ENCODE measurements at regions not wholly inside any gene's neighbourhood (a gene's known extent, or its start where the extent isn't known, plus 50 kb on each side); places are given as distances from the start of the nearest gene placed in this dataset.

DNA sequence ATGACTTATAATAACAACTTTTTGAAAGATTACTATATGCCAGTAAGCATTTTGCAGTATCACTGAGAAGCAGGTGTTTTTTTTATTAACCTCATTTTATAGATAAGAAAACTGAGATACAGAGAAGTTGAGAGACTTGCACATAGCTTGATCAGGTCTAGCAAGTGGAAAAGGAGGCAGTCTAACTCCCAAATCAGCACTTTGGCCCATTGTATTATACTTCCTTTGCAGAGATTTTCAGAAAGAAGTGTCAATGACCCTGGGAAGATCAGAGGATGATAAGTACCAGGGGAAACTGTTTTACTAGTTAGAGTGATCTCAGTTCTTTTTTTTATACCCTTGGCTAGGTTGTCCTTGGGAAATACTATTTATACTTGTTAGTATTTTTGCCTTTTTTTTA lies 358.7 kb downstream of the SQOR start:
- in situ Hi-C loops (cut with MboI; ENCODE audit: low sequenced_read_pairs): no loop called here
- Histone ChIP-seq H2BK120ac (ENCODE audit: low read depth, low read length) (no peak overlapping the region), H3K27me3 (ENCODE audit: control insufficient read depth, insufficient read depth, low read length) (no peaks in the 10 kb centered on the region), H3K9ac (ENCODE audit: low read depth, low read length) (no peak overlapping the region), H3K4me1 (ENCODE audit: control insufficient read depth, insufficient read depth, low read length) (no peaks in the 10 kb centered on the region), H3K4ac (ENCODE audit: low read depth, low read length) (no peak overlapping the region), H4K91ac (ENCODE audit: insufficient read depth, low read depth, low read length) (no peak overlapping the region), H2AK5ac (ENCODE audit: low read depth, low read length) (no peak overlapping the region), H2BK15ac (ENCODE audit: low read depth, low read length) (no peak overlapping the region), H2AK9ac (replicated peaks; ENCODE audit: low read depth, low read length, poor library complexity) (no peak overlapping the region), H3K4me3 (ENCODE audit: insufficient read depth, low read depth, low read length) (no peak overlapping the region), H3K56ac (ENCODE audit: extremely low read depth, insufficient read depth, low read length) (no peak overlapping the region), H3K9me3 (ENCODE audit: control insufficient read depth, insufficient read depth, low read length) (peaks cover 4% of the 10 kb centered on the region), H3K9me1 (ENCODE audit: insufficient read depth, low read length) (no peaks in the 10 kb centered on the region), H3K27ac (ENCODE audit: insufficient read depth, low read length) (no peak overlapping the region), H4K20me1 (ENCODE audit: insufficient read depth, low read length) (no peaks in the 10 kb centered on the region), H2BK5ac (ENCODE audit: low read depth, low read length, poor library complexity, severe bottlenecking) (no peak overlapping the region), H2AFZ (replicated peaks; ENCODE audit: low read length, poor library complexity) (no peak overlapping the region), H3K14ac (replicated peaks; ENCODE audit: low read depth, low read length) (no peak overlapping the region), H3K36me3 (ENCODE audit: control insufficient read depth, insufficient read depth, low read length) (no peaks in the 10 kb centered on the region), H4K8ac (ENCODE audit: low read depth in 2 of 2, low read length in 2 of 2) (no peak overlapping the region), H3K79me1 (ENCODE audit: low read depth in 1 of 2, low read length in 2 of 2) (no peaks in the 10 kb centered on the region), H3K23ac (ENCODE audit: low read depth, low read length) (no peak overlapping the region), H3K4me2 (ENCODE audit: low read depth, low read length) (no peak overlapping the region), H2BK20ac (ENCODE audit: low read depth, low read length) (no peak overlapping the region), H4K5ac (ENCODE audit: low read depth, low read length) (no peak overlapping the region), H3K18ac (ENCODE audit: low read depth, low read length) (no peak overlapping the region)
- DNase-seq: no peak
- TF ChIP-seq MAFK (IDR thresholded peaks at IDR 0.05; ENCODE audit: low read depth, low read length) (no peak), POLR2A (IDR thresholded peaks at IDR 0.05; ENCODE audit: low read depth, low read length) (no peak), FOS (IDR thresholded peaks at IDR 0.05; ENCODE audit: low read depth, low read length) (no peak)
- CTCF ChIA-PET: no interaction called here
- intact Hi-C loops (cut with micrococcal nuclease): no loop called here
- dilution Hi-C loops (cut with HindIII; ENCODE audit: low sequenced_read_pairs, unreplicated experiment): no loop called here
- no peak for ATAC-seq (ENCODE audit: low read depth)
- POLR2A ChIA-PET (ENCODE audit: unreplicated experiment): no interaction called here
- BruUV-seq (replicated peaks): no TSS peak

All from IMR-90 (cell line).